Activated CD8-positive, alpha-beta T cell treated with anti-CD3 and anti-CD28 coated beads for 36 hours (primary cell): ENCODE measurements at regions not wholly inside any gene's neighbourhood (a gene's known extent, or its start where the extent isn't known, plus 50 kb on each side); places are given as distances from the start of the nearest gene placed in this dataset.

Experiments used
- ATAC-seq: fragments of 200-7000 bp; cut with Tn5 transposase; one replicate; pipeline ENCODE4 v1.10.0; 2021; ENCODE audit warnings: mild to moderate bottlenecking, moderate library complexity
- CTCF ChIA-PET: fragments of 350-600 bp; sonication (Branson Sonifier 250); formaldehyde crosslinking; loops from one replicate; lab custom pipeline; 2021; ENCODE audit warnings: antibody characterized with exemption; lab: Charles Lee
- POLR2A ChIA-PET: fragments of 350-600 bp; sonication (Branson Sonifier 250); formaldehyde crosslinking; loops from one replicate; lab custom pipeline; 2021; ENCODE audit warnings: antibody characterized with exemption; lab: Charles Lee
- DNase-seq: peaks from one replicate; pipeline ENCODE4 v3.0.0-alpha.2; 2020
- H3K27ac Mint-ChIP-seq: one replicate; pipeline ENCODE4 v1.8.0; 2021; ENCODE audit warnings: mild to moderate bottlenecking, mixed read lengths
- H3K27me3 Mint-ChIP-seq: one replicate; pipeline ENCODE4 v1.8.0; 2021; ENCODE audit warnings: mixed read lengths
- H3K36me3 Mint-ChIP-seq: one replicate; pipeline ENCODE4 v1.8.0; 2021; ENCODE audit warnings: low read depth, mixed read lengths
- H3K4me1 Mint-ChIP-seq: one replicate; pipeline ENCODE4 v1.8.0; 2021; ENCODE audit warnings: low read depth, mixed read lengths
- H3K4me3 Mint-ChIP-seq: one replicate; pipeline ENCODE4 v1.8.0; 2021; ENCODE audit warnings: mild to moderate bottlenecking, moderate library complexity, mixed read lengths
- H3K9me3 Mint-ChIP-seq: one replicate; pipeline ENCODE4 v1.8.0; 2021; ENCODE audit warnings: mixed read lengths
- CTCF ChIP-seq: fragments of 200-600 bp; IDR thresholded peaks from one replicate; pipeline ENCODE4 v1.8.0; 2022; ENCODE audit warnings: antibody characterized with exemption, mild to moderate bottlenecking
- intact Hi-C: fragments of 100-400 bp; cut with micrococcal nuclease; formaldehyde crosslinking; loops from one replicate; pipeline ENCODE4 v1.10.0; 2022

DNA sequence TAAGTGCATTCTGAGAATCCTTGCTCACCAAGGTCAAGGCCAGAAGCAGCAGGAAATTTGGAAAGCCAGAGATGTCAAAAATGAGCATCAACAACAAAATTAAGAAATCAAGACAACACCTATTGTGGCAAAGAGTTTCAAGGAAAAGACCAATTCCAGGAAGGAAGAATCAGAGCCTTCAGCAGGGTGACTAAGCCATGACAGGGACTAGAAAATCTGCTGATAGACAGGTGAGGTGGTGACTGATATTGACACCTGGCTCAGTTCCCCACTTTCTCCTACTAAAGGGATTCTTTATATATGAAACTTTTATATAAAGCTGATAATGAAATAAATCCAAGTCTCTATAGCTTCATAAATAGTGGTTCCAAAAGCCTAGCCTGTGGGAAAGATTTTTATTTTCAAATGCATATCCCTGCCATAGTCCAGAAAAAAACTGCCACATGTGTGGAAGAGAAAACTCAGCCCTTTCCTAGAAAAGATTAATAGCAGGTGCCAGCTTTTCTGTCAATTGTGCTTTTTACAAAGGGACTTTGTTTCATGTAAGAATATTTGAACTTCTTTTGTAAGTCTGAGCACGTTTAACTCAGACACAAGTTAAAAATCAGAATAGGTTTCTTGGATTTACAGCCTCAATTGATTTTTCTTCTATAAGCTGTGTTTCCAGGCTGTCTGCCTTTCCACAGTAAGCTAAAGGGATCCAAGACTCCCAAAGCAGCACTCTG, 81.1 kb upstream of the GRAMD2B start:
- Mint-ChIP-seq H3K27ac (no peak overlapping the region), H3K36me3 (no peaks in the 10 kb centered on the region), H3K4me3 (no peak overlapping the region), H3K9me3 (no peaks in the 10 kb centered on the region), H3K27me3 (peaks cover 8% of the 10 kb centered on the region), H3K4me1 (no peaks in the 10 kb centered on the region)
- CTCF ChIA-PET, result interaction anchor here (1.0 to 3.5 kb wide), 6 partner anchors 10 to 201 kb away, joined by 4 to 20 read pairs (median 8); no protein-coding TSS in a partner anchor
- POLR2A ChIA-PET, result no interaction called here
- intact Hi-C loops, result no loop called here
- ATAC-seq, result no peak
- no peak for DNase-seq
- TF ChIP-seq CTCF, result no peak

GRCh38 chr5:126348855-126349635, 74.2 kb upstream of the GRAMD2B start:
- Mint-ChIP-seq H3K27ac (no peak overlapping the region), H3K36me3 (no peaks in the 10 kb centered on the region), H3K9me3 (no peaks in the 10 kb centered on the region), H3K4me3 (no peak overlapping the region), H3K4me1 (peaks cover 2% of the 10 kb centered on the region), H3K27me3 (peaks cover 15% of the 10 kb centered on the region)
- POLR2A ChIA-PET, result no interaction called here
- no peak for ATAC-seq
- CTCF ChIA-PET, result interaction anchor here (0.9 to 15.5 kb wide), 7 partner anchors 9 to 254 kb away, joined by 3 to 206 read pairs (median 4); partner anchors contain the start of gene PHAX
- intact Hi-C loops, result no loop called here
- no peak for DNase-seq
- TF ChIP-seq CTCF, result no peak

- CTCF ChIA-PET, result interaction anchor here (1.0 to 15.5 kb wide), 5 partner anchors 12 to 251 kb away, joined by 3 to 206 read pairs (median 32); no protein-coding TSS in a partner anchor
- ATAC-seq, result no peak
- peaks cover 8% of the 10 kb centered on the region for H3K27me3 Mint-ChIP-seq
- no peaks in the 10 kb centered on the region for H3K9me3 Mint-ChIP-seq
- no peak overlapping the region for H3K4me3 Mint-ChIP-seq
- TF ChIP-seq CTCF, result no peak
- no peak for DNase-seq
- POLR2A ChIA-PET, result no interaction called here
- peaks cover 14% of the 10 kb centered on the region for H3K4me1 Mint-ChIP-seq
- H3K27ac Mint-ChIP-seq, result no peak overlapping the region
- intact Hi-C loops, result loop anchor here (5.0 kb wide), 1 partner anchor 151 kb away; no protein-coding TSS in a partner anchor
- no peaks in the 10 kb centered on the region for H3K36me3 Mint-ChIP-seq
Measured at GRCh38 chr5:126351153-126351552, 72.1 kb upstream of the GRAMD2B start.

GRCh38 chr5:126354012-126354857, 69.0 kb upstream of the GRAMD2B start:
- ChIA-PET POLR2A (no interaction called here), CTCF (interaction anchor here (0.7 to 15.5 kb wide), 23 partner anchors 10 to 251 kb away, joined by 3 to 206 read pairs (median 4); partner anchors contain the start of gene PHAX)
- peak; percentile 69 for TF ChIP-seq CTCF
- Mint-ChIP-seq H3K9me3 (no peaks in the 10 kb centered on the region), H3K27ac (peak overlapping the region; percentile 47), H3K4me3 (peak overlapping the region; percentile 57), H3K36me3 (no peaks in the 10 kb centered on the region), H3K4me1 (peaks cover 14% of the 10 kb centered on the region), H3K27me3 (no peaks in the 10 kb centered on the region)
- intact Hi-C loops, result loop anchor here (2.0 to 5.0 kb wide), 2 partner anchors 148 to 185 kb away; no protein-coding TSS in a partner anchor
- peak; percentile 75 for ATAC-seq
- DNase-seq, result no peak
